A673 (cell line): ENCODE measurements at regions not wholly inside any gene's neighbourhood (a gene's known extent, or its start where the extent isn't known, plus 50 kb on each side); places are given as distances from the start of the nearest gene placed in this dataset.

Experiments used
- EZH2 ChIP-seq: fragments of 200-600 bp; sonication (generic); IDR thresholded peaks from 2 replicates; pipeline ENCODE4 v1.6.1; 2017; ENCODE audit warnings: borderline replicate concordance, low read depth, mild to moderate bottlenecking, mixed read lengths, antibody characterized with exemption, low read length; ENCODE audit not compliant: poor library complexity, severe bottlenecking
- TF ChIP-seq, protein P1 (sequence below): fragments of 300-800, 200-600 bp; sonication (generic); conservative IDR thresholded peaks from 2 replicates; pipeline ENCODE4 v1.5.1; 2017; ENCODE audit warnings: low read depth, mild to moderate bottlenecking, antibody characterized with exemption, low read length, moderate library complexity, mixed read lengths

DNA sequence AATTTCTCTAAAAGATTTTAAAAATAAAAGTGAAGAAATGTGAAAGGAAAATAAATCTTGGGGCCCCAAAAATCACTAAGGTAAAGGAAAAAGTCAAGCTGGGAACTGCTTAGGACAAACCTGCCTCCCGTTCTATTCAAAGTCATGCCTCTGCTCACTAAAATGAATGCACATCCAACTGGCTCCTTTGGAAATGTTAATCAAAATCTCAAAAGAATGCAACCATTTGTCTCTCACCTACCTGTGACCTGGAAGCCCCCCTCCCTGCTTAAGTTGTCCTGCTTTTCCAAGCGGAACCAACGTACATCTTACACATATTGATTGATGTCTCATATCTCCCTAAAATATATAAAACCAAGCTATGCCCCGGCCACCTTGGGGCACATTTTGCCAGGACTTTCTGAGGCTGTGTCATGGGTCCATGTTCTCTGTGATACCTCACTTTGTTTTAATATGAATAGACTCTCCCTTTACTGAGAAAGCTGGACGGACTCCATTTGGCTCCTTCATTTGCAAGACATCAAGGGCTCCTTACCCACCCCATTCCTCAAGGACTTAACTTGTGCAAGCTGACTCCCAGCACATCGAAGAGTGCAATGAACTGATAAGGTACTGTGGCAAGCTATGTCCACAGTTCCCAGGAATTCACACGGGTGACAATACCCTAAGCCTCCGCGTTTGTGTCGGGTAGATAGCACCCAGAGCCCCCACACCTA, 164.3 kb downstream of the SMC2 start:
- TF ChIP-seq, protein P1, sequence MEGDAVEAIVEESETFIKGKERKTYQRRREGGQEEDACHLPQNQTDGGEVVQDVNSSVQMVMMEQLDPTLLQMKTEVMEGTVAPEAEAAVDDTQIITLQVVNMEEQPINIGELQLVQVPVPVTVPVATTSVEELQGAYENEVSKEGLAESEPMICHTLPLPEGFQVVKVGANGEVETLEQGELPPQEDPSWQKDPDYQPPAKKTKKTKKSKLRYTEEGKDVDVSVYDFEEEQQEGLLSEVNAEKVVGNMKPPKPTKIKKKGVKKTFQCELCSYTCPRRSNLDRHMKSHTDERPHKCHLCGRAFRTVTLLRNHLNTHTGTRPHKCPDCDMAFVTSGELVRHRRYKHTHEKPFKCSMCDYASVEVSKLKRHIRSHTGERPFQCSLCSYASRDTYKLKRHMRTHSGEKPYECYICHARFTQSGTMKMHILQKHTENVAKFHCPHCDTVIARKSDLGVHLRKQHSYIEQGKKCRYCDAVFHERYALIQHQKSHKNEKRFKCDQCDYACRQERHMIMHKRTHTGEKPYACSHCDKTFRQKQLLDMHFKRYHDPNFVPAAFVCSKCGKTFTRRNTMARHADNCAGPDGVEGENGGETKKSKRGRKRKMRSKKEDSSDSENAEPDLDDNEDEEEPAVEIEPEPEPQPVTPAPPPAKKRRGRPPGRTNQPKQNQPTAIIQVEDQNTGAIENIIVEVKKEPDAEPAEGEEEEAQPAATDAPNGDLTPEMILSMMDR = no peak
- TF ChIP-seq EZH2 = no peak
